Stimulated activated CD4-positive, alpha-beta T cell treated with anti-CD3 and anti-CD28 coated beads, TNF-alpha, amount 100 ng/mL, for 4 hours (primary cell): ENCODE measurements at regions not wholly inside any gene's neighbourhood (a gene's known extent, or its start where the extent isn't known, plus 50 kb on each side); places are given as distances from the start of the nearest gene placed in this dataset.
"Not testable (repeated sequence)": the region's sequence is repeated elsewhere in the genome, so short reads cannot be mapped to it uniquely, and the experiment has no call there.

Source experiments
- DNase-seq, 3 experiments: peaks; one replicate each; pipeline ENCODE4 v3.0.0-alpha.2; 2020; ENCODE audit warnings: low read depth in 3 of 3

DNA sequence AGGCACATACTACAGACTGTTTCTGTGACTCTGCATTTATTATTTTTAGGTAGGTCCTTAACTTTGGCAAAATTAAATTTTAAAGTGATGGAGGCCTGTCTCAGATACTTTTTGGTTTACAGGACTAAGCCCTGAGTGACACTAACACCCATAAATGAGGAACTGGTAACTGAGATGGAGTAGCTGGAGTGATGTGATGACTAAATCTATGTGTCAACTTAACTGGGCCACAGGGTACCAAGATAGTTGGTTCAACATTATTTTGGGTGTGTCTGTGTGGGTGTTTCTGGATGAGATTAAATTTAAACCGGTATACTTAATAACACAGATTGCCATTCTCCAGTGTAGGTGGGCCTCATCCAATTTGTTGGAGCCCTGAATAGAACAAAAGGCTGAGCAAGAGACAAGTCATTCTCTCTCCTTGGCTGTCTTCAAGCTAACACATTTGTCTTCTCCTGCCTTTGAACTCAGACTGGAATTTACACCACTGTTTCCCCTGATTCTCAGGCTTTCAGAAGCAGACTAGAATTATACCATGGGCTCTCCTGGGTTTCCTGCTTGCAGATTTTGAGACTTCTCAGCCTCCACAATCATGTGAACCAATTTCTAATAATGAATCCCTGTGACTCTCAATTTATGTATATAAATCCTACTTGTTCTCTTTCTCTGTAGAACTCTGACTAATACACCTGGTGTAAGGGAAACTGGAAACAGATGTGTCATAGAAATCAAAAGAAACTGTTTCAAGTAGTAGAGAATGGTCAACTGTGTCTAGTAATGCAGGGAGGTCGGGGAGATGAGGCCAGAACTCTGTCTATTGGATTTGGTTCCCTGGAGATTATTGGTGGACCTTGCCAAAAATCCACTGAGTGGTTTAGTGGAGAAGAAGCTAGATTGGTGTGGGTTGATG, 579.2 kb downstream of the EPM2A start:
- no peak for DNase-seq

DNA sequence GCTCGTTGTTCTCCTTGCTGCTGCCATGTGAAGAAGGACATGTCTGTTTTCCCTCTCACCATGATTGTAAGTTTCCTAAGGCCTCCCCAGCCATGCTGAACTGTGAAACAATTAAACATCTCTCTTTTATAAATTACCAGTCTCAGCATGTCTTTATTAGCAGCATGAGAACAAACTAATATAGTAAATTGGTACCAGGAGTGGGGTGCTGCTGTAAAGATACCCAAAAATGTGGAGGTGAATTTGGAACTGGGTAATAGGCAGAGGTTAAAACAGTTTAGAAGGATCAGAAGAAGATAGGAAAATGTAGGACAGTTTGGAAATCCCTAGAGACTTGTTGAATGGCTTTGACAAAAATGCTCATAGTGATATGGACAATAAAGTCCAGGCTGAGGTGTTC, 576.7 kb downstream of the EPM2A start:
- not testable (repeated sequence) for DNase-seq

DNA sequence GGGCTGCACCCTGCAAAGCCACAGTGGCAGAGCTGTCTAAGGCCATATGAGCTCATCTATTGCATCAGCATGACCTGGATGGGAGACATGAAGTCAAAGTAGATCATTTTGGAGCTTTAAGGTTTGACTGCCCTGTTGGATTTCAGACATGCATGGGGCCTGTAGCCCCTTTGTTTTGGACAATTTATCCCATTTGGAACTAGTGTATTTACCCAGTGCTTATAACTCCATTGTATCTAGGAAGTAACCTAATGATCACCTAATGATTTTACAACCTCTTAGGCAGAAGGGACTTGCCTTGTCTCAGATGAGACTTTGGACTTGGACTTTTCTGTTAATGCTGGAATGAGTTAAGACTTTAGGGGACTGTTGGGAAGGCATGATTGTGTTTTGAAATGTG, 575.4 kb downstream of the EPM2A start:
- no peak for DNase-seq

DNA sequence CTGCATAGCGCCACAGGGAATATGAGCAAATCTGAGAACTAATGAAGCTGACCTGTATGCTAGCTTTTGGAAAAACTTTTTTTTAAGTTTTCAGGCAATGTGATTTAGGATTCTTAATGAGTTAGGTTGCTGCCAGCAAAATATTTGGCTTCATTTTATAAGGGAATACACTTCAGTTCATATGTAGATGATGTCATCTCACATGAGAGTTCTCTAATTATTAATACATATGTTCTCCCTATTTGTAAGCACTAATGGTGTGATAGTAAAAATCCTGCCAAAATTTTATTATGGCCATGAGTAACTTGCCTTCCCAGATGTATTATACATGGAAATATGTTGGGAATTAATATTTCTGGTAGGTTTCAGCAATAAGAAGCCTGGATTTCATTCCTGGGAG, 573.8 kb downstream of the EPM2A start:
- DNase-seq: no peak

DNA sequence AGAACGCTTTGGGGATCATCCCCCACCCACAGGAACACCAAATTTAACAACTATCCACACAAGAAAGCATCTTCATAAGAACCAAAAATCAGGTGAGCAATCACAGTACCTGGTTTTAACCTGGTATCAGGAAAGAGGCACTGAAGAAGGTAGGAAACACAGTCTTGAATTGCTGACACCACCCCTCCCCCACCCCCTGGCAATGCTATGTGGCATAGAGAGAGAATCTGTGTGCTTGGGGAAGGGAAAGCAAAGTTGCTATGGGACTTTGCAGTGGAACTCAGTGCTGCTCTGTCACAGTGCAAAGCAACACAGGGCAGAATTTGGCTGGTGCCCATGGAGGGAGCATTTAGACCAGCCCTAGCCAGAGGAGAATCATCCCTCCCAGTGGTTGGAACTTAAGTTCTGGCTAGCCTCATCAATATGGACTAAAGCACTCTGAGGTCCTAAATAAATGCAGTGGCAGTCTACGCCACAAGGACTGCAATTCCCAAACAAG, 565.5 kb downstream of the EPM2A start:
- DNase-seq: no peak

DNA sequence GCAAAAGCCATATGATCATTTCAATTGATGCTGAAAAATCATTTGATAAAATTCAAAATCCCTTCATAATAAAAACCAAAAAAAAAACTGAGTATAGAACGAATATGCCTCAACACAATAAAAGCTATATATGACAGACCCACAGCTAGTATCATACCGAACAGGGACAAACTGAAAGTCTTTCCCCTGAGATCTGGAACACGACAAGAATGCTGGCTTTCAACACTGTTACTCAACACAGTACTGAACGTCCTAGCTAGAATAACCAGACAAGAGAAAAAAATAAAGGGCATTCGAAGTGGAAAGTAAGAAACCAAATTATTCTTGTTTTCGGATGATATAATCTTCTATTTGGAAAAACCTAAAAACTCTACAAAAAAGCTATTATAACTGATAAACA, 559.9 kb downstream of the EPM2A start:
- DNase-seq: no peak

DNA sequence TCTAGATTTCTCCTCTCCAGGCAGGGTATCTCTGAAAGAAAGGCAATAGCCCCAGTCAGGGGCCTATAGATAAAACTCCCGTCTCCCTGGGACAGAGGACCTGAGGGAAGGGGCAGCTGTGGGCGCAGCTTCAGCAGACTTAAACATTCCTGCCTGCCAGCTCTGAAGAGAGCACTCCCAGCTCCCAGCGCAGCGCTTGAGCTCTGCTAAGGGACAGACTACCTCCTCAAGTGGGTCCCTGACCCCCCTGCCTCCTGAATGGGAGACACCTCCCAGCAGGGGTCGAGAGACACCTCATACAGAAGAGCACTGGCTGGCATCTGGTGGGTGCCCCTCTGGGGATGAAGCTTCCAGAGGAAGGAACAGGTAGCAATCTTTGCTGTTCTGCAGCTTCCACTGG, 556.9 kb downstream of the EPM2A start:
- DNase-seq: no peak

DNA sequence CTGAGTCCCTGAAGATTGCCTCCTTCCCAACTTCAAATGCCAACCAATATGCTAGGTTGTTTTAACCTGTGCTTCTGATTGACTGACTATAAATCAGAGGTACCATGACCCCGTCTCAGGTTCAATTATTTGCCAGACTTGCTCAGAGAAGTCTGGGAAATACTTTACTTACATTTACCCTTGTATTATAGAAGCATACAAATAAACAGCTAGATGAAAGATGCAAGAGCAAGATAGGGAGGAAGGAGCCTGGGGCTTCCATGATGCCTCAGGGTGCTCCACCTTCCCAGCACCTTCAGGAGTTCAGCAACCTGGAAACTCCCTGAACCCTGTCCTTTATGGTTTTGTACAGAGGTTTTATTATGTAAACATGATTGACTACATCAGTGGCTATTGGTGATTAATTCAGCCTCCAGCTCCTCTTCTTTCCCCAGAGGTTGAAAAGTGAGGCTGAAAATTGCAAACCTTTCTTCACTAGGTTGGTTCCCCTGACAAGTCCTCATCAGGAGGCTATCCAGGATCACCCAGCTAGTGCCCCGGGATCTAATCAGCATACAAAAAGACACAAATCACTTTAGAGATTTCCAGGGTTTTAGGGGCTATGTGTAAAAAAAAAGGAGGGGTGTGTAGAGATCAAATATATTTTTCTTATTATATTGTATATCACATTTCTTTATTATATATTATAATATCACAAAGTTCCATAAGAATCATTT, 547.7 kb downstream of the EPM2A start:
- DNase-seq: no peak

DNA sequence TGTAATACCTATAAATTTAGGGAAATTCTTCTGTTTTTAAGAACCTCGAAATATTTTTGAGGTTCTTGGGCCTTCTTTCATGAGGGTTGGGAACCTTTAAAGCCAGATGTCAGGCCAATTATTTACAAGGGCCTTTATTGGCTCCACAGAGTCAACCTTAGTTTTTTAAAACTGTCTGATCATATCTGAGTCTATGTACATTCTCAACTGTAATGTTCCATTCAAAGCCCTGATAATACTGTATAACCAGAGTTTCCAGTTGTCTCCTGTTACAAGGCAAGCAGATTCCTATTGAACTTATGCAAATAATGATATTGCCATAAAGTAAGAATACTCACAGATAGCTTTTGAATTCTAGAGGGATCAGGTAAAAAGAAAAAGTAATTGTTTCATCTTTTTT, 545.5 kb downstream of the EPM2A start:
- no peak for DNase-seq

DNA sequence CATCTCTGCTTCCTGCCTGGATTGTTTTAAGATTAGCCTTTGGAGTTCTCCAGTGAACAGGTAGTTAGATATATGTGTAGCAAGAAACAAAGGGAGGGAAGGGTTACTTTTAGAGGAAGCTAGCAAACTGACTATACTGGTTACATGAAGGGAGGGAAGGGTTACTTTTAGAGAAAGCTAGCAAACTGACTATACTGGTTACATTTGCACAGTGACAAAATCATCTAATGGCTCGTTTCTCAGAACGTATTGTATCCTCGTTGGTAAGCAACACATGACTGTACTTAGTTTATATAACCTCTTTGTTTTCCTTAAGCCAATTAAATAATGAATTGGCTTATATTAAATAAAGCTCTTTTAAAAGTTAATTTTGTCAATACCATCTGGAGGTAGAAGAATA, 540.9 kb downstream of the EPM2A start:
- no peak for DNase-seq

DNA sequence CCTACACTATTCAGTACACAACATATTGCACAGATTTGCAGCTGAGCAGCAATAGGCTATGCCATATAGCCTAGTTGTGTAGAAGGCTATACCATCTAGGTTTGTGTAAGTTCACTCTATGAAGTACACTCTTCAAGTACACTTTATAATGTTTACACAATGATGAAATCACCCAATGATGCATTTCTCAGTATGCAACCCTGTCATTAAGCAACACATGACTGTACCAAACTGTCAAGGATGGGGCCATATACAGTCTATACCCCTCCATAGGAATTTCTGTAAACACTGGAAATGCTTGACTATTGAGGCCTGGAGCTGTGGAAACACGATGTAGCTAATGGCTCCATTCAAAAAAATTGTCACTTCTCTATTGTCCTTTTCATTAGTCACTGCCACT, 535.4 kb downstream of the EPM2A start:
- DNase-seq: no peak

DNA sequence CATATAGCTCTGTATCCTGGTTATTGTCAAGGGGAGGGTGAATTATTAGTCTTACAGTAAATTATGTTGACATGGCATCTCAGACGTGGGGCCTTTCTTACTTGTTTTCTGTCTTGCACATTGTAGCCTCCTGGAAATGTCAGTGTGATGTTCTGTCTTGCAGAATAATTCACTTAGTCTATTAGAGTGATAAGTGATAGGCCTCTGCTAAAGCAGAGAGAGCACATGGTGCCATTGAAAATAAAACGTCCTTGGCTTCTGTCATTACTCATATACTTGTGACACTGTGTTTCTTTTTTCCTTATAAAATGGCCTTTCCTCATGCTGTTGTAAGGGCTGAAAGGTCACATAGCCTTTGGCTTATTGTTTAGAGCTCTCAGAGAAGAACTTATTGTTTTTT, 531.0 kb downstream of the EPM2A start:
- no peak for DNase-seq

DNA sequence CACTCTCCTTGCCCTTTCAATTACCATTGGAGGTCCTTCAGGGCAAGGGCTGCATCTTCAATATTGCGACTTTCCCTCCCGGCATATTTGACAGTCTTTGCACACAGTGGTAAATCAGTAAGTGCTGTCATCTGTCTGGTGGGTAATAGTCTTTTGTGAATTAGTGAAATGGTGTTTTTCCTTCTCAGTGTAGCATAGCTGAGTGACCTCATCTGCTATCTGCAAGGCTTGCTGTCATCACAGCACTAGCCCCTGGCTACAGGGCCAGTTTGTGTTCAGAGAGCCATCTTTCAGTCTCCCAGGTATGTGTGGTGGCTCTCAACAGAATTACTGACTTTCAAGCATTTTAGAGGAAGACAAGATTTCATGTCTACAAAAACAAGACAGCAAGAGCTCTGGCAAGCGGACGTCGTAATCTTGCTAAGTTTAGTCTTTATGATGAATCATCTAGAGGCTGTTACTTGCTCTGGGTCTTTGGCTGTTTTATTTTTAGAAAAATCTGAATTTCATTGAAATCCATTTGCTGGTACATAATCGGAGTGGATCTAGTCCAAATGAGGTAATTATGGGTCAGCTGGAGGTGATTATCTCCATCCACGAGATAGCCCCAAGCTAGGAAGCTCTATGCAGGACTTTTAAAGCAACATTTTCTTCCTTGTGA, 528.9 kb downstream of the EPM2A start:
- DNase-seq: no peak

DNA sequence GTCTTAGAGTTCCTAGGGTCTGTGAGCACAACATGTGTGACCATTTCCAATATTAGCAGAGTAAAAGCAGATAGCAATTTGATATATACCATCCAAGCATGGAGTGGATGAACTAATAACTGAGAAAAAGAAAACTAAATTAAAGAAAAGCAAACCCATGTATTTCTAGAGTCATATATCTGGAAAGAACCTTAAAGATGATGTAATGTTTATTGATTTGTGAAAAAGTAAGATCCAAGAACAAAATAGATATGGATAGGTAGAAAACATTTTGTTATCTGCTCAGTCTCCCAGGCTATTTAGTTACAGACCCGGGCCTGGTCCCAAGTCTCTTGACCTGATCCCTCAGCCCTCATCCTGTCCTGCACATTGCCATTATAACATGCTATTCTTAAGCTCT, 526.8 kb downstream of the EPM2A start:
- DNase-seq: no peak

DNA sequence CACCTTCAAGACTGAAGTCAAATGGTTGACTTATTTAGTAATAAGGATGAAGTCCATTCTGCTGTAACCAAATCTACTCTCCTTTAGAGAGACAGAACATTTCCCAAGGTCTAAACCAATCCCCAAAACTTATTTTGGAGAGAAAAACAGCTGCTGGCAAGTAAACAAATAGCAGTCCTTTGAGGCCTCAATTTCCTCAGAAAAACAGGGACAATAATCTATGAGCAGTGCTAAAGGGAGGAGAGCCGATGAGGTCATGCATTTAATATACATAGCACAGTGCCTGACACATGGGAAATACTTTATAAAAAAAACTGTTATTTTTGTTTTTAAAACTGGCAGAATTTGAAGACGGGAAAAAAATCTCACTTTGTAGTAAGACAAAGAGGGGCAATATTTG, 526.0 kb downstream of the EPM2A start:
- DNase-seq: no peak

DNA sequence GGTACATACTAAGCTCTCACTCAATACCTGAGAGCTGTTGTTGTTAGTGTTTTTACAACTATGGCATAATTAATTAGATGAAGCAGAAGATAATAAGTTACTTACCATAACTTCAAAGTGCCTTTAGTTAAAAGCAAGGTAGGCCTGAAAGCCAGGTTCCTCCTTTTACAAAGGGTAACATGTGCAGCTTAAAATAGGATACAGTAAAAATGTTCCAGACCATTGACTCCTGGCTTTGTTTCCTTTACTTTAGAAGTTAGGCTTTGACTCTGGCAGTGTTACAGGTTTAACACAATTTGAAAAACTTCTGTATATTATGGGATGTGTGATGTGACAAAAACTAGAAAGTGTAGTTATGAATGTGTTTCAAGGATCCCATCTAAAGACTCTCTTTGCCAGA, 522.5 kb downstream of the EPM2A start:
- DNase-seq: no peak

DNA sequence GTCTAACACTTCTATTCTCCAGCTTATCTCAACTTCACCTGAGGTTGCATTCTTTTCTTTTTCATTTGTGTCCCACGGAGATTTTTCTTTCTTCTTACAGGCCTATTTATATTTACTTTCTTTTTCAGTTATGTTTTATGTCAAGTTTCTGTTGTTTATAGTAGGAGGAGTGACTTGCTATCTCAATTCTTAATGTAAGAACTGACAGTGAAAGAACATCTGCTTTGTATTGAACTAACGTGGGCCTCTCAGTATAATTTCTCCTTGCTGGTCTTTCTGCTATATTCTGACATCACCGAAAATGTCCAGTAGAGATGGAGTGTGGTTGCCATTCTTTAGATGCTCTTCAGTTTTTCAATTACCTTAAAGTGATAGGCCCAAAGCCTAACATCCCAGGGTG, 521.7 kb downstream of the EPM2A start:
- no peak for DNase-seq

DNA sequence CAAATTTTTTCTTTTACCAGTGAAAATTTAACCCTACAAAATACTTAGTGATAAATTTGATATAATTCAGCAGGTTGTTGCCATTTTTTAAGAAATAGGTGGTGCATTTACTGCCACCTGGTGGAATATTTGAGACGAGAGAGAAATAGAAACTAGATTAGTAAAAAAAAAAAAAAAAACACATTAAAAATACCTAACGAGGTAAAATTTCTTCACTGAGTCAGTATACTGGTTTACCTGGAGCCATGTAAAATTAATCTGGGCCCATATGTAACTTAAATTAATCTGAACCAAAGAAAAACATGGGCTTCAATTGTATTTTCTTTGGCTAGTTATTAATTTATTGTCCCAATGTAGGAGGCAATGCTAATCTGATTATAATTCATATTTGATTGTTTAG, 520.8 kb downstream of the EPM2A start:
- no peak for DNase-seq

DNA sequence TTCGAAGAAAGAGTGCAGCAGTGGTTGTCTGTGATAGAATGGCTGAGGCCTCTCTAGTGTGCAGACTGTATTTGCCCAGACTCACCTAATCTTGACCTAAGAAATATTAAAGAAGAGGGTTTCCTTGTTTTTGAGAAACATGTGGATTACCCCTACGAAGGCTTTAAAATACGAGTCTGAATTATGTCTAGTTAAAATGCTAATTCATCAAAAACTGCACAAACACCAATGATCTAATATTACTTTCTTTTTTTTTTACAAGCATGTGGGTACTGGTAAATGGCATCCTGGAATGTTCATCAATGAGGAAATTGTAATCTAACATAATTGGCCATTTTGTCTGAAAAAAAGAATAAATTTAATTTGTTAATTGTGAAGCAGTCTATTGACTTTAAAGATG, 510.9 kb downstream of the EPM2A start:
- no peak for DNase-seq

DNA sequence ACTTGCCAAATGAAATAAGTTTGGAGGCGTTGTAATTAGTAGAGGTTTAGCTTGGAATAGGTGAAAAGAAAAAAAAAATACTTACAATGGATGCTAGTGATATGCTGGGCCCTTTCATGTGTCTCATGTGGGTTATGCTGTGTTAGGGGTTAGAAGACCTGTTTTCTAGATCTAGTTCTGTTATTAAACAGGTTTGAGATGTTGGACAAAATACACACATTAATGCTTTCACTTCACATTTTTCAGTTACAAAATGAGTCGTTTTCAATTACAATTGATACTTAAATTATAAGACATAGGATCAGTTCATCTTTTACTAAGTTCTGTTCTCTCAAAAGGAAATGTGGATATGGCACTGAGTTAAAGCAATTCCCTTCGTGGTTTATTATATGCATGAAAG, 509.8 kb downstream of the EPM2A start:
- no peak for DNase-seq

DNA sequence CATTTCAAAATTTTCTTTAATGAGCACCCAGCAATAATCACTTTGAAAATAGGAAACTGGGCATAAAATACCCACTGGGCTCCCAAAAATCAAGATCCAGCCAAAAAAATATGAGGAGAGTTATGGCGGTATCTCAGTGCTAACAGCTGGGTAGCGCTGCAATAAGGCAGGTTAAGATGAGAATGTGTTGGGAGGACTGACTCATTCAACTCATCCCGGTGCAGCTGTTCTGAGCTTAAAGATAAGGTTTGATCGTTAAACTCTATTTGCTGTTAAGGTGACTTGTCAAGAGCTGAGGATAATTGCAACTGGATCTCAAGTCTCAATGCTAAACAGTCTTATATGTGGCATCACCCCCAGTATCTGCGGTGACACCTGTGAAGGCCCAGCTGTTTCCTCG, 507.7 kb downstream of the EPM2A start:
- no peak for DNase-seq

DNA sequence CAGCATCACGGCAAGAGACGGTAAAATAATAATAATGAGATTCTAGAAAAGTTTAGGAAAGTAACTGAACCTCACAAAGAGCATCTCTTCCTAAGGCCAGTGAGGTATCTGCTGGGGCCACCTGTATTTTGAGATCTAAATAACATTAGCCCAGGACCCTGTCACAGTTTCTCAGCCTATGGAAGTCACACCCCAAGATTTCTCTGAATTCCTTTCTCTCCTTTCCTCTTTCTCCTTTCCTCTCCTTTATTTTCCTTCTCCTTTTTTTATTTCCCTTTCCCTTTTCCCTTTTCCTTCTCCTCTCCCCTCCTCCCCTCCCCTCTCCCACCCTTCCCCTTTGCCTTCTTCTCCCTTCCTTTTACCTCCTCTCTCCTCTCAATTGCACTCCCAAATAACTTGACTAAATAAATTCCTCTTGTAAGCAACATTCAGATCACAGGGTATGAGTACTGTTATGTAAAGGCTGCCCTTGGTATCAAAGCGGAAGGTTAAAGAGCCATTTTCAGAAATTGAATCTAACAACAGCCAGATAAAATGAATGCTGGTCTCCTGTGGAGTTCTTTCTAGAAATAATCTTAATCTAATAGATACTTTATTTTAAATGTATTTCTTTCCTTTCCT, 506.2 kb downstream of the EPM2A start:
- no peak for DNase-seq
